ENCODE measurements at regions not wholly inside any gene's neighbourhood (a gene's known extent, or its start where the extent isn't known, plus 50 kb on each side); places are given as distances from the start of the nearest gene placed in this dataset.

DNA sequence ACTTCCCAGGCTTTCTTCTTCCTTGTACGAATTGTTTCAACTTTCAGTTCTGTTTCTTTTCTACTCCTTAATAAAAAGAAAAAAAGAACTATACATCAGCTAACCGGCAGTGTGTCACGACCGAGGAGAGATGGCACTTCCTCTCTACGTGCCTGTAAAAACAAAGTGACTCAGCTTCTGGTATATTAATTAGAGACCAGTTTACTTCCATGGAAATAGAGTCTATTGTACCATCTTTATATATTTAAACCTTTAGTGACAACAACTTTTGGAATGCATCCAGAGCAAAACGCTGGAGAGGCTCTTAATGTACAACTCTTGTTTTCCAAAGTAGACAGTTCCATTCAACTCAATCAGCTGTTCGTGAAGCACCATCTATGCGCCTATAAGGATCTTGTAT is 94.5 kb upstream of the LIFR start:
- TF ChIP-seq POLR2AphosphoS5 (IDR thresholded peaks at IDR 0.05) (no peak), POLR2A (IDR thresholded peaks at IDR 0.05) (no peak)
- TF ChIP-seq, protein P1, sequence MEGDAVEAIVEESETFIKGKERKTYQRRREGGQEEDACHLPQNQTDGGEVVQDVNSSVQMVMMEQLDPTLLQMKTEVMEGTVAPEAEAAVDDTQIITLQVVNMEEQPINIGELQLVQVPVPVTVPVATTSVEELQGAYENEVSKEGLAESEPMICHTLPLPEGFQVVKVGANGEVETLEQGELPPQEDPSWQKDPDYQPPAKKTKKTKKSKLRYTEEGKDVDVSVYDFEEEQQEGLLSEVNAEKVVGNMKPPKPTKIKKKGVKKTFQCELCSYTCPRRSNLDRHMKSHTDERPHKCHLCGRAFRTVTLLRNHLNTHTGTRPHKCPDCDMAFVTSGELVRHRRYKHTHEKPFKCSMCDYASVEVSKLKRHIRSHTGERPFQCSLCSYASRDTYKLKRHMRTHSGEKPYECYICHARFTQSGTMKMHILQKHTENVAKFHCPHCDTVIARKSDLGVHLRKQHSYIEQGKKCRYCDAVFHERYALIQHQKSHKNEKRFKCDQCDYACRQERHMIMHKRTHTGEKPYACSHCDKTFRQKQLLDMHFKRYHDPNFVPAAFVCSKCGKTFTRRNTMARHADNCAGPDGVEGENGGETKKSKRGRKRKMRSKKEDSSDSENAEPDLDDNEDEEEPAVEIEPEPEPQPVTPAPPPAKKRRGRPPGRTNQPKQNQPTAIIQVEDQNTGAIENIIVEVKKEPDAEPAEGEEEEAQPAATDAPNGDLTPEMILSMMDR (IDR thresholded peaks at IDR 0.05 in 8 of 11, conservative IDR thresholded peaks at IDR 0.05 in 3 of 11): no peak

All from spleen (tissue), 7 donors.